SK-N-MC (cell line): ENCODE measurements at regions not wholly inside any gene's neighbourhood (a gene's known extent, or its start where the extent isn't known, plus 50 kb on each side); places are given as distances from the start of the nearest gene placed in this dataset.

Experiments used
- DNase-seq: peaks from one replicate; pipeline ENCODE4 v3.0.0-alpha.2; 2011; ENCODE audit warnings: low read depth, low spot score
- H3K27ac ChIP-seq: fragments of 200-600 bp; sonication (generic); 2 replicates; pipeline ENCODE4 v1.5.1; 2016; ENCODE audit warnings: mixed run types
- H3K36me3 ChIP-seq: fragments of 200-600 bp; sonication (generic); 2 replicates; pipeline ENCODE4 v1.6.1; 2017; ENCODE audit warnings: antibody characterized with exemption, low read length, mixed read lengths; ENCODE audit not compliant: insufficient read depth
- H3K4me3 ChIP-seq: fragments of 200-600 bp; sonication (generic); 2 replicates; pipeline ENCODE4 v1.5.1; 2016
- H3K9ac ChIP-seq: fragments of 200-600 bp; sonication (generic); 2 replicates; pipeline ENCODE4 v1.8.0; 2017; ENCODE audit warnings: mixed run types, mixed read lengths; ENCODE audit not compliant: insufficient read length
- H3K9me3 ChIP-seq: fragments of 200-600 bp; sonication (generic); 2 replicates; pipeline ENCODE4 v1.6.1; 2017; ENCODE audit warnings: low read depth, mild to moderate bottlenecking, antibody characterized with exemption, low read length, moderate library complexity, mixed read lengths
- EZH2 ChIP-seq: fragments of 200-600 bp; sonication (generic); IDR thresholded peaks from one replicate; pipeline ENCODE4 v1.6.1; 2017; ENCODE audit warnings: antibody characterized with exemption
- FOXP2 ChIP-seq: optimal IDR thresholded peaks from 2 replicates; pipeline ENCODE3; 2011; ENCODE audit warnings: mild to moderate bottlenecking, moderate library complexity; ENCODE audit not compliant: insufficient read depth; ENCODE audit errors: extremely low read length, control extremely low read depth
- POLR2AphosphoS5 ChIP-seq: IDR thresholded peaks from 2 replicates; pipeline ENCODE4 v1.6.1; 2012; ENCODE audit warnings: mild to moderate bottlenecking, low read depth, low read length, borderline replicate concordance

DNA sequence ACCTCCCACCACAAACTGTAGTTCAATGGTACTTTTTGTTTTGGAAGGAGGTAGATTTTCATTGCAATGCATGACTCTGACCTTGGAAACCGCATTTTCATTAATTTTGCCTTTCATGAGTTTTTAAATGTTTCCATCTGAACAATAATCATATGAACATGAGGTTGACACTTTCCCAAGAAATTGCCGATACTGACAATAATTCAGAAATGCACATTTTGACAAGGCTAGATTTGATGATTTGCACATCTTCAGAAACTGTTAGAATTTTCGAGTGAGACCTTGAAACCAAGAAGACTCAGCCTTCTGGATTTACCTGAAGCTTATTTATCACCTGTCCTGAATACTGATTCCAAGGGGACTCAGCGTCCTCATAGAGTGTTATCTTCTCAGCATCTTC is 93.8 kb upstream of the NTRK2 start:
- no peak for TF ChIP-seq POLR2AphosphoS5
- TF ChIP-seq EZH2: no peak
- no peak for TF ChIP-seq FOXP2
- no peak for DNase-seq
- Histone ChIP-seq H3K36me3 (no peaks in the 10 kb centered on the region), H3K27ac (no peak overlapping the region), H3K9ac (no peak overlapping the region), H3K4me3 (no peak overlapping the region), H3K9me3 (no peaks in the 10 kb centered on the region)

DNA sequence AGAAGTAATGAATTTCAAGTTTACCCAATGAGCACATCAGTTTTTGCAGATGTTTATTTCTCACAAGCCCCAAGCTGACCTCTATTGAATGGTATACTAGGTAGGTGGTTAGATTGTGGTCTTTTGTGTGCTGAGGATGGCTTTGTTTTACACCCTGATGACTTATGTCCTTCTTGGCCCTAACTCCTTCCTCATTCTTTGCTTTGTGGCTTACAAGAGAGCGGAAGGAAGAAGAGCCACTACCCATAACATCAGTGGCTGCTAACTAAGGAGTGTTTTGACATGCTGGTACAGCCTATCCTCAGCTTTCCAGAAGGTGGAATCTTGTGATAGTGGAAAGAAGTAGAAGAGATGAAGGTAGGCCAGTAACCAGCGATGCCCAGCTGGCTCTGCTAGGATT is 85.7 kb upstream of the NTRK2 start:
- no peaks in the 10 kb centered on the region for H3K9me3 ChIP-seq
- H3K36me3 ChIP-seq: no peaks in the 10 kb centered on the region
- no peak for DNase-seq
- H3K9ac ChIP-seq: no peak overlapping the region
- H3K4me3 ChIP-seq: no peak overlapping the region
- H3K27ac ChIP-seq: no peak overlapping the region
- TF ChIP-seq FOXP2 (no peak), EZH2 (no peak), POLR2AphosphoS5 (no peak)

DNA sequence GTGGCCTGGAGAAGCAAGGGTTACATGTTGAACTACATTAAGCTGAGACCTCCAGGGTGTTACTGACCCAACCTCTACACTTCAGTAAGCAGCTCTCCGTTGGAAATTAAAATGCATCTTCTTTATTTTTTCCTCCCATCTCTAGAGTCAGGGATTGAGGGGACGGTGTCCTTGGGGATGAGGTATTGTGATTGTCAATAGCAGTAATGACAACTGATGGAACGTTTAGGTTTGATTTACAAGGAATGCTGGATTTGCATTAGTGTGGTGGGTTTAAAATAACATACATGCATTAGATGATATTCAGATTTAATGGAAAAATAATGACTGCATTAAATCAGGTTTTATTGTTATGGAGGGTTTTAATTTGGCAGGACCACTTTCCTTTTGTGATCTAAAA is 82.9 kb upstream of the NTRK2 start:
- no peak for DNase-seq
- no peak for TF ChIP-seq FOXP2
- TF ChIP-seq EZH2: no peak
- TF ChIP-seq POLR2AphosphoS5: no peak
- Histone ChIP-seq H3K9ac (no peak overlapping the region), H3K9me3 (no peaks in the 10 kb centered on the region), H3K27ac (no peak overlapping the region), H3K4me3 (no peak overlapping the region), H3K36me3 (no peaks in the 10 kb centered on the region)

DNA sequence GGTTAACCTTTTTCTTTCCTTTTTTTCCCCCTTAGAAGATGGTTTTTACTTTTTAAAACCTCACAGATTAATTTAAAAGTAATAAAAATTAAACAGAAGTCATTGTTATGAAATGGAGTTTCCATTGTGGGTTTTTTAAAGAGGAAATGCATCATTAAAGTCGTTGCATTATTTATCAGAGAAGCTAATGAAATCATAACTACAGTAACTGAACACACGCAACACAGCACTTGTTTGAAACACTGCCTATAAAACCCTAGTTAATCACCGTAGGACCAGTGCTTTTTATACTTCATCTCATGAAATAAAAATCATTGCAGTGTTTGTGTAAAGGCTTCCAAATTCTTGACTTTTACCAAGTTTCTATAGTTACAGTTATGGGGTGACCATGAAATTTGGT is 82.4 kb upstream of the NTRK2 start:
- Histone ChIP-seq H3K27ac (no peak overlapping the region), H3K4me3 (no peak overlapping the region), H3K36me3 (no peaks in the 10 kb centered on the region), H3K9ac (no peak overlapping the region), H3K9me3 (no peaks in the 10 kb centered on the region)
- no peak for DNase-seq
- no peak for TF ChIP-seq POLR2AphosphoS5
- no peak for TF ChIP-seq EZH2
- no peak for TF ChIP-seq FOXP2

DNA sequence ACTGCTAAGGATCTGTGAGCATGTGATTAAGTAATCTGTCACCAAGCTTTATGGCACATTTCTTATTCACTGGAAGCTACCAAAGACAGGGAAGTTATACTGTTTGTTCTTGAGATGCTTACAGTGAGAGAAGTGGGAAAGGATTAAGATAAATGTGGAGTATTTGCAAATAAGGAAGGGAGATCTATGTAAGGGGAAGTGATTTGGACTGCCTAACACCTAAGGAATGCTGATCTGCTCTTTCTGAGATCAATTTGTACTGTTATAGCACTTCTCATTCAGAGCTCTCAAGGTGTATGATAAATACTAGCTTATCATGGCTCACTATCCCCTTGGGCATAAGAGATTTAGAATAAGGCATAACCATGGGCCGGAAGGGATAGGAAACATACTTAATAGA is 80.0 kb upstream of the NTRK2 start:
- Histone ChIP-seq H3K9ac (no peak overlapping the region), H3K36me3 (no peaks in the 10 kb centered on the region), H3K9me3 (no peaks in the 10 kb centered on the region), H3K27ac (no peak overlapping the region), H3K4me3 (no peak overlapping the region)
- DNase-seq: no peak
- TF ChIP-seq FOXP2: no peak
- no peak for TF ChIP-seq EZH2
- TF ChIP-seq POLR2AphosphoS5: no peak

DNA sequence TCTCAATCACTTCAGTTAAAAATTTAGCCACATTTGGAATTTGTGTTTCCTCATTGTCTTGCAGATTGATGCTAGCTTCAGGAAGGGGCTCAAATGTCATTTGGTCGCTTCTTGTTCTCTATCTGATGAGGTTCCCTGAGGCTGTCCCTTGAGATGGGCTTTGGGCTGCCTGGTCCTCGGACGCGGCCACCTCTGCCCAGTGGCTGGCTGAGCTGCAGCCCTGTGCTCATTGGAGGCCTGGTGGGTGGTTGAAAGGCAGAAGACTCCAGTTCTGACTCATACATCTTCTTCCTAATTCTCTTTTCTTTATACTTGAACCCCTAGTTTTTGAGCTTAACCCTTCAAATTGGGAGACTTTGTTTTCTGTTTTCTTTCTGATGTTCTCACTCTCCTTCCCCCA is 78.8 kb upstream of the NTRK2 start:
- H3K27ac ChIP-seq: no peak overlapping the region
- no peaks in the 10 kb centered on the region for H3K9me3 ChIP-seq
- no peak for DNase-seq
- H3K36me3 ChIP-seq: no peaks in the 10 kb centered on the region
- TF ChIP-seq FOXP2: no peak
- TF ChIP-seq POLR2AphosphoS5: no peak
- no peak for TF ChIP-seq EZH2
- no peak overlapping the region for H3K9ac ChIP-seq
- H3K4me3 ChIP-seq: no peak overlapping the region

GRCh38 chr9:84592918-84593317 is 76.6 kb upstream of the NTRK2 start:
- Histone ChIP-seq H3K27ac (no peak overlapping the region), H3K9ac (no peak overlapping the region), H3K36me3 (no peaks in the 10 kb centered on the region), H3K4me3 (no peak overlapping the region), H3K9me3 (no peaks in the 10 kb centered on the region)
- TF ChIP-seq POLR2AphosphoS5 (no peak), EZH2 (no peak), FOXP2 (no peak)
- DNase-seq: no peak

- no peak for DNase-seq
- Histone ChIP-seq H3K4me3 (no peak overlapping the region), H3K9ac (no peak overlapping the region), H3K27ac (no peak overlapping the region), H3K9me3 (no peaks in the 10 kb centered on the region), H3K36me3 (no peaks in the 10 kb centered on the region)
- TF ChIP-seq FOXP2 (no peak), EZH2 (no peak), POLR2AphosphoS5 (no peak)
Measured at GRCh38 chr9:84593352-84593751, 76.2 kb upstream of the NTRK2 start.

DNA sequence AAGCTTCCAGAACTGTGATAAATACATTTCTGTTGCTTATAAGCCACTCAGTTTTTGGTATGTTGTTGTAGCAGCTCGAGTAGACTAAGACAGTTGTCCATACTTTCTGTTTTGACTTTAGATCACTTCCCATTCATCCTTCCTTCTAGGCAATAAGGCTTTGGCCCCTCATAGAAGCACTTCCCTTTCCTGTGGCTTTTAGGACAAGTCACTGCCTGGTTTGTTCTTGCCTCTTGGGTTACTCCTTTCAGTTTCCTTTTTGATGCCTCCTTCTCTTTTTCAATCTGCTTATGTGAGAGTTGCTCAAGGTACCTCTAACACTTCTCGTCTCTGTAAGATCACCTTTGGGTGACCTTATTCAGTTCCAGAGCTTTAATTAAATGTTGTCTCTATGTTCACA is 72.4 kb upstream of the NTRK2 start:
- no peak overlapping the region for H3K4me3 ChIP-seq
- H3K9ac ChIP-seq: no peak overlapping the region
- TF ChIP-seq FOXP2 (no peak), POLR2AphosphoS5 (no peak), EZH2 (no peak)
- no peaks in the 10 kb centered on the region for H3K9me3 ChIP-seq
- DNase-seq: no peak
- no peaks in the 10 kb centered on the region for H3K36me3 ChIP-seq
- H3K27ac ChIP-seq: no peak overlapping the region
